HG03095 (cell line): ENCODE measurements at regions not wholly inside any gene's neighbourhood (a gene's known extent, or its start where the extent isn't known, plus 50 kb on each side); places are given as distances from the start of the nearest gene placed in this dataset.
"Not testable (repeated sequence)": the region's sequence is repeated elsewhere in the genome, so short reads cannot be mapped to it uniquely, and the experiment has no call there.

ENCODE experiments used
- ATAC-seq: cut with Tn5 transposase; IDR thresholded peaks from one replicate; pipeline ENCODE4 v1.9.1; 2021; ENCODE audit warnings: moderate library complexity; ENCODE audit not compliant: unreplicated experiment

DNA sequence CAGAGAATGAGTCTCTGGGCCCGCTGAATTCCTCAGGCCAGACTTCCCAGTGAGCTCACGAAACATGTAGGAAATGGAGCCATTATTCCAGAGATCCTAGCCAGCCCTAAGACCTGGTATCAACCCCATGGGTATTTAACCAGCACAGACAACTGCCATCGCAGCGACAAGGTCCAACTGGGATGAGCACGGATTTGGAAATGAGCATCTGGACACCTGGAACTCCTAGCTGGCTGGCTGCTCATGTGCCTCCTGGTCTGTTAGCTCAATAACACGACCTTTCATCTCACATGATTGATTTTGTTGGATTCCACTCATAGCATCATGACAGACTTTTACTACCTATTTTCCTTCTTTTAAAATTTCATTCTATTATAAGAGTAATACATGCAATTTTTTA is 51.0 kb downstream of the POU3F3 start:
- no peak for ATAC-seq

DNA sequence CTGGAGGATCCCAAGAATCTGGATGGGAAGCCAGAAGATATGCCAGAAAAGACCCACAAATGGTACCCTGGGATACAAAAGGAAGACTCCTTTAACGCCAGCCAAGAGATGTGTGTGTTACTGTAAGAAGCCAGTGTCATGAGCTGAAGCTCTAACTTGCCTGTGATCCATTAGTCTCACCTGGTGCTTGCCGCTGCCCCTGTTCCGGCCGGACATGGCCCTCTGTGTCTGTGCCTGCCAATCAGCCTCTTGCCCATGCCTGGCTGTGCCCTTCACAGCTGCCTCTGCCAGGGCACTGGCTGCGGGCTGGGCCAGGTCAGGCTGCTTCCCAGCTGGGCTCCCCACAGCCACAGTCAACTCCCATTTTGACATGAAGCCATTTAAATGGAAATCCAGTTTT is 55.4 kb downstream of the POU3F3 start:
- no peak for ATAC-seq

DNA sequence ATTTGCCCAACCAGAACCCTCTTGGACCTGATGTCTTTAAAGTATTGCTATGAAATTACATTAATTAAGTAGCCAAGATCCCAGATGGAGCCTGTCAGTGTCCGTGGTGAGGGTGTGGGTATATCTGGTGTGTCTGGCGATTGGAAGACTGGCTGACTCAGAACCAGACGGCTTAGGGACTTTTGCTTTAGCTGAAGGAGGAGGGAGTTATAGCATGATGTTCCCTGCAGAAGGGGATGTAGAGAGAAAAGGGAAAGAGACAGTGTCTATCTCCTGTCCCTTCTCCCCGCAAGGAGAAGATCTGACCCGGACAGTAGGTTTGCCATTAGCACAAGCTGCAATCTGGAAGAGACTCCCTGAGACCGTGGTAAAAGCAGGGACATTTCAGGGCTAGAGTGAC is 60.6 kb downstream of the POU3F3 start:
- ATAC-seq: no peak

DNA sequence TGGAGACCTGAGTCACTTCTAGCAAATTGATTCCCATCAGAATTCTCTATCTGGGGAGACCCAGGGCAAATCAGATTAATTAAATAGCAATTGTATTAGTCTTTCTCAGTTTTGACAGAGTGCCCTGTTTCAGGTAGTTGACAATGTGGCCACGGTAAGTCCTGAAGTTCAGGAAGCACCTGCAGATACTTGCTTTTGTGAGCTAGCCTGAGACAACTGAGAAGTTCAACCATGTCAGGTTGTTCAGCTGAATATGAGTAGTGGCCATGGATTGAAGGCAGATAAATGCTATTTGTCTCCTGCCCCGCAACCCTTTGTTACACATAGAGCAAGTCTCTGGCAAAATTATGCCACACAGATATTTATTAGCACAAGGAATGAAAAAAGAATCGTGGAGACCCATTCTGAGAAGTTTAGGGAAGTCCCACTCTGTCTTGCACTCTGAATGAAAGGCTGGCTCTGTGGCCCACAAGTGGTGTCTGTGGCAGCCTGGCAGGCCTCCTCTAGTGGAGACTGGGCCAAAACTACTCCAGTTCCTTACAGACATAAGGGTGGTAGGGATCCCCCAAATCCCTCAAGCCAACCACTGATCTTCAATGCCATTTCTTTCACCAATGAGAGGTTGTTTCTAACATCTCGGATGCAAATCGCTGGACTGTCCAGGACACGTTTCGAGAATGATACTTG is 61.3 kb downstream of the POU3F3 start:
- no peak for ATAC-seq

DNA sequence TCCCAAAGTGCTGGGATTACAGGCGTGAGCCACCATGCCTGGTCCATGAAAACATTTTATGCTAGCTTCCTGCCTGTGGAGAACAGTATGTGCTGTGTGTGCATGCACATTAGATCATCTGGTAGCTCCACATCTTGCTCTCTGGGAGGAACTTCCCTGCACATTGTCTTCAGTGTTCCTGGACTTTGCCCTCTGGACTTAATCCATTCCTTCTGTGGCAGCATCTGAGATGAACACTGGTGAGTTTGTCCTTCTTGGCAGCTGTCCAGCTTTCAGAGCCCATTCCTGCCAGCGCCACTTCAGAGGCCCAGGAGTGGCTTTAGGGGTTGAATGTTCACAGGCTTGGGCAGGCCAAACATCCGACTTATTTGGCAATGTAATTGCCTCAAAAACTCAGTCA is 65.2 kb downstream of the POU3F3 start:
- ATAC-seq: no peak

DNA sequence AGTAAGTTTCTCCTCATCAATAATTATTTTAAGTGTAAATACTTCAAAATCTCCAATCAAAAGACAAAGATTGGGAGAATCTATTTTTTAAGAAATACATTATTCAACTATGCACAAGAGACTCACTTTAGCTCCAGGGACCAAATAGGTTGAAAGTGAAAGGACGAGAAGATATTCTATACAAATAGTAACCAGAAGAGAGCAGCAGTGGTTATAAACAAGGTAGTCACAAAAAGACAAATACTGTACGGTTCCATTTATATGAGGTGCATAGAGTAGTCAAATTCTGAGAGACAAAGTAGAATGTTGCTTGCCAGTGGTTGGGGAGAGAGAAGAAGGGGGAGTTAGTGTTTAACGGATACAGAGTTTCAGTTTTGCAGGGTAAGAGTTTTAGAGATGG is 69.8 kb downstream of the POU3F3 start:
- ATAC-seq: peak; percentile 60

DNA sequence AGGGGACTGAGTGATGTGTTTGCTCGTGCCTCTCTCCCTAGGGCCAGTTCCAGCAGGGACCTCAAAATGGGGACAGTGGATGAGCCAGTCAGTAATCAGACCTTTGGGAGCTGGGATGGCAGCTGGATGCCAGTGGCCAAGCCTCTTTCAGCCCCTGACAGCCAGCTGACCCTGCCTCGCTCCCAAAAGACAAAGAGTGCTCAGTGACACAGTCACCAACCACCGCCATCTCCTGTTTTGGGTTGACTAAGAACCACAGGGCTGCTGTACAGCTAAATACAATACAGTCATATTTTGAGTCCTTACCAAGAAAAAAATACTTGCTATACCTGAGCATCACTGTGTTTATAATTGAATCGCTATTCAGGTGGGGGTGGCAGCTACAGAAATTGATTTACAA is 75.7 kb downstream of the POU3F3 start:
- no peak for ATAC-seq

DNA sequence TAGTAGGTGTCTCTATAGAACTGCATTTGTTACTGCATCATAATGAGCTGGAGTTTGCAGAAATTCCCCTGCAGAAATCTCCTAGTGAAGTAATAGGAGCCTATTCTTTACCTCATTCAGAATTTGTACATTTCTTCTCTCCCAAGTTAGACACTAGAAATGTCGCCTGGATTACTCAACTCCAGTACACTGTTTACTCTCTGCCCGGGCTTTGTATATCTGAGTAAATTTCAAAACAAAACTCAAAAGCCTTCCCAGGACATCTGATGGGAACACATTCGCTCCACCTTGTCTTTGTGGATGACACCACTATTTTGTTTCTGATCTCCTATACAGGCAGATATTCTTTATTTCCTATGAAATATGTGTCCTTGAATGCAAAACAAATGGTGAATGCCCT is 76.8 kb downstream of the POU3F3 start:
- no peak for ATAC-seq

DNA sequence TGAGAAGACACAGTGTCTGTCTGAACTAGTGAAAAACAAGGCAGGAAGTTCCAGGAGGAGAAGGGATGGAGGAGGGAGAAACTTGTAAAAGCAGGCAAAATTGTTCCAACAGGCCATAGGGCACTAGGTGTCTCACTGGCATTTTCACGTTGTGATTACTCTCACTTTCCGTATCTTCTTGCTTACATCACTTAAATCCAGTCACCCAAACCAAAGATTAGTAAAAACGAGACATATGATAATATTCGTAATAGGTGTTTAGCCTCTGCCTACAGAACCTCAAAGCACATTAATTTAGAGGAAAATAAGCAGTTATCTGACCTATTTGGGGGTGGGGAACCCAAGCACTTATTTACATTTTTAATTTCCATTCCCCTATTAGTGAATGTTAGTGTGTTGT is 78.3 kb downstream of the POU3F3 start:
- ATAC-seq: no peak

DNA sequence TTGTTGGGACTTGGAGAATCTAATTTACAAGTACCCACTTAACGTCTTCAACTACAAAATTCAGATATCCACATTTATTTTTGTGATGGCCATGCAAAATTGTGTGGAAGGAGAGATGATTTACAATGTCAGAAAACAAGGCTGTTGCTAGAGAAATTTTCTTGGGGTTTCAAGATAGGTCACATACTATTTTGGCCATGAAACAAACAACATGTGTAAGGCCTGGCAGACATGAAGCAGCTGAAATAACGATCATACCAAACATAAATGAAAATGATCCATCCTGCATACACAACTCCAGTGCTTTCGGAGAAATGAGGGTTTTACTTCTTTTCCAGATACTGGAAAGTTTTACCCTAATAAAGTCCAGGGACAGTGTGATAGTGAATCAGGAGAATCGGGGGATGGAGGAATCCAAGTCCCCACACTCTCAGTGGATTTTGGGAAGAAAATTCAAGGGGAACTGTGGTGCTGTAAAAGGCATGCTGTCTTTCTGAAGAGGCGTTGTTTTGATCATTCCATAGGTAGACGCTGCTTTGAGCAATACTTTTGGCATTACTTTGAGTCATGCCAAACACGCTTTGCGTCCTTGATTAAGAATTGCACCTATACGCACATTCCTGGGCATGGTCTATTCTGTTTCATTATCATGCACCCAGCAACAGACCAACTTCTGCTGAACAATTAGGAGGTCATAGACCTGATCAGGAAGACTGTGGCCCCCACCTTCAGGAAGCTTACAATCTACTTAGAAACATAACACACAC is 79.4 kb downstream of the POU3F3 start:
- no peak for ATAC-seq

DNA sequence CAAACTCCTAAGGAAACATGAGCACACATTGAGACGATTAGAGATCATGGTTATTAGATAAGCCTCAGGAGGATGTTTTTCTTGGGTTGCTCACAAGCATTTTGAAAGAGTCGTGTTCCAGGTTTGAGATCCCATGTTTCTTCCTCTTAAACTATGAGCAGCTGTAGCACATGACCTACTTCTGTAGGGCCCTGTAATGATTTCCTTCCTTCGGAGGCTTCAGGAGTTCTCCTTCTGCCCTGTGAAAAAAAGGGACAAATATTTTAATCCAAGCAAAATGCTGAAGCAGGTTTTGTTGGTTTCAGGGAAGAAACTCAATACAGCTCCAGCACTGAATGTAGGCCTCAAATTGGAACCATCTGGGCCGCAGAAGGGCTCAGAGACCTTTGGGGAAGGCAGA is 82.6 kb downstream of the POU3F3 start:
- no peak for ATAC-seq

DNA sequence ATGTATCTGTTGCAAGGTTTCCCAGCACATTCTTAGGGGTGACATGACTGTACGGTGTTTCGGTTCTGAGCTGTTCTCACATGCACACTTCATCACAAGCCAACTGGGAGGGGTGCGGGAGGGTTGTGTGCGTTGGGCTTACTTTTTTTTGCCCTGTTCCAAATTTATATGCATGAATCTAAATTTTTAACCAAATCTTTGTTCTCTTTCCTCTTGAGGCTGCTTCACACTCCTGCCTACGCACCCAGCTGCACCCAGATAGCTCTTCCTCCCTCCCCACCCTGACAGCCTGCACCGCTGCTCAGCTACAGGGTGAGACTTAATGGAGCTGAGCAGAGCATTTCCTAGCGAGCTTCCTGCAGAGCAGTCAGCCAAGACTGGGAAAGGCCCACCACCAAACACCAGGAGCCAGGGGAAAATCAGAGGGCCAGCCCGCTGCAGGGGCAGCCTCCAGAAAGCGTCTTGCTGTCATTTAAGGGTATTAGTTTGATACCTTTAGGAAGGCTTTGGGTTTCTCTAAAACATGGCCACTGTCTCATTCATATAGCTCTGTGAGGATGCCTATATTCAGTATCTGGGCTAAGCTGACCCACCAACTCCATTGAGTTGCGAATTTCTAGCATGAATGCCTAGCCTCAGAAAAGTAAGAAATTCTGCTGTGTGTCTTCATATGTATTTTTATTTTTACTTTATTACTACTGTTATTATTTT is 84.5 kb downstream of the POU3F3 start:
- ATAC-seq: peak; percentile 92

DNA sequence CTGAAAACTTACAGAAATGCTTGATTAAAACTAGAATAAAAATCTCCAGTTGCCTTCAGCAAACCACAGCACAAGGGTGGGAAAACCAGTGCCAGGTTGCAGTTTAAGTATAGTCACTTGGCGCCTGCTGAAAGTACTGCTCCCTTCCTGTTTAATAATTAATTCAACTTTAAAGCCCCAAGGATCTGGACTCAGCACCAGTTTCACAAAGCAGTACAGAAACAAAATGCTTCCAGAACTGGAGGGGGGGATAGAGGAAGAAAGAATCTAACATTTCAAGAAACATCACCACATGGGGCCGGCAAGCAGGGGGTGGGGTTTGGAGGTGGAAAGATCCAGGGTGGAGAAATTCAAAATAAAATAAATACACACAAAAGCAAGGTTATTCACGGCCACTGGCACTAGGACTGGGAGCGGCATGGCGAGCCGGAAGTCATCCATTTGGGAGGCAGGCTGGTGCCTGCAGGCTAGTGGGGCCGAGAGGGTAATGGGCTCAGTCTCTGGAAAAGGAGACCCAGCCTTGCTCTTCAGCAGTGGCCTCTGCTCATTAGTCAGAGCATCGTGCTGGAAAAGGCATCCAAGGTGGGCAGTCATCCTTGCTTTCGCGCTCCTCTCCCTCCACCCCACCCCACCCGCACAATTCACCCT is 85.8 kb downstream of the POU3F3 start:
- no peak for ATAC-seq

DNA sequence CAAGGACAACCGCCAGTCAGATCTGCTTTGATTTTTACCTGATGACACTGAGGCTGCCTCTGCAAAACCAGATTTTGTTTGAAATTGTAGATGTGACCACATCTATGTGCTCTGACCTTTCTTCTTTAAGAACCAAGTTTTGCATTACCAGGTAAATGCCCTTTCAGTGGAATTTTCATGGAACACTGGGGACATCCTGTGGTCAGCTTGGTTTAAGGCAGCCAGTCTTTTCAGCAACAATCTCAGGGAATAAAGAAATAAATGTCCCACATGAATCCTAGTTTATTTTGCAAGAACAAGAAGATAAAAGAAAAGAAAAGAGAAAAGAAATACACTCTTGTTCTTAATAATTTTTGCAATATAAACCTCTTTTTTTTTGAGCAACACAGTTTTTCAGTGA is 90.6 kb downstream of the POU3F3 start:
- ATAC-seq: no peak

DNA sequence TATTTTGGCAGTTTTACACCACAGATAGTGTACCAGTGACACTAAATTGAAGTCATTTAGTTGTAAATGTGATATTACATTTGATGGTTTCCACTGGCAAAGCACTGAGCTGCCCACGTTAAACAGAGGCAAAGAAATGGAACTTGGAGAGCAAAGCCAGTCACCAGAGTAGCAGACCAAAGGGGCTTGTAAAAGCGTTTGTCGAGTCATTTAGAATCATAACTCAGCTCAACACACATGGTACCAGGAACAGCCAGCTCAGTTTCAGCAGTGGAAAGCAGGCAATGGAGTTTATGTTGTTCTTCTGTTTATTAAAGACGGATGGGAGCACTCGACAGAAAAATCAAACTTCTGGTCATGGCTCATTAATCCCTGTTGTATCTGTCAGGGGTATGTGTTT is 91.2 kb downstream of the POU3F3 start:
- no peak for ATAC-seq

DNA sequence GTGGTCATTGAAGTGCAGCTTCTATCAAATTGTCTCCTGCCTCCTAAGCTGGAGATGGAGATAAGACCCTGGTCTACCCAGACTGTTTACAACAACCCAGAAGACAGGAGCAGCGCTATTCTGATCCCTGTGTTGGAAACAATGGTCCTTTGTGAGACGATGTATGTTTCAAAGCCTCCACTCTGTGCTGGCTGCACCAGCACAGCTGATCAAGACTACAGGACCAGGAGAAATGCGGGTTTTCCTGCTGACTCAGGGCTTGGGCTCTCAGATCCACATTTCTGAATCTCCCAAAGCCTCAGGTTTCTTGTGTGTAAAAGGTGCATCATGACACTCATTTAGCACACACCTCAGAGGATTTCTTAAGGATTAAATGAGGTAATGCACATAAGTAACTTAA is 92.0 kb downstream of the POU3F3 start:
- no peak for ATAC-seq

DNA sequence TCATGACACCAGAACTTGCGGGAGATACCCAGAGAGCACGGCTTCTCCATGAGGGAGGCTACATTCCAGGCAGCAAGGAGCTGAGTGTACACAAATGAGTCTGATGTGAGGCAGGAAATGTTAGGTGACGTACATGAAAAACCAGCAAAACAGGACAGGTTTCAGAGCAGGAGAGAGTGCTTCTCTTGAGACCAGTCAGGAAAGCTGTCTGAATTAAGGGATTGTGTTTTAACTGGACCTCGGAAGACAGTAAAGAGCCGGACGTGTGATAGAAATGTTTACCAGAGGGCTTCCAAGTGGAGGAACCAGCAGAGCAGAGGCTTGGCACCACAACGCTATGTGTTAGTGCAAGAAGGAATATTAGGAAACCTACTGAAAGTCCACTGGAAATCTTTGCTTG is 90.4 kb upstream of the MRPS9 start:
- ATAC-seq: not testable (repeated sequence)

DNA sequence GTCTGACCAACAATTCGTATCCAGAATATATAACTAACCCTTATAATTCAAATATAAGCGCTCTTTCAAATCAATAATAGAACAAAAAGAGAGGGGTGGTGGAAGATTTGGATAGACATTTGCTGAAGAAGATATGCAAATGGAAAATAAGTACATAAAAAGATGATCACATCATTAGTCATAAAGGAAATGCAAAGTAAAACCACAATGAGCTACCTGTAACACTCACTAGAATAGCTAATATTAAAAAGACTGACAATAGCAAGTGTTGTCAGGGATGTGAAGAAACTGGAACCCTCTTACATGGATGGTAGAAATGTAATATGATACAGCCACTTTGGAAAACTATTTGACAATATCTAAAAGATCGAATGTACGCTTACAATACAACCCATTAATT is 84.9 kb upstream of the MRPS9 start:
- no peak for ATAC-seq

DNA sequence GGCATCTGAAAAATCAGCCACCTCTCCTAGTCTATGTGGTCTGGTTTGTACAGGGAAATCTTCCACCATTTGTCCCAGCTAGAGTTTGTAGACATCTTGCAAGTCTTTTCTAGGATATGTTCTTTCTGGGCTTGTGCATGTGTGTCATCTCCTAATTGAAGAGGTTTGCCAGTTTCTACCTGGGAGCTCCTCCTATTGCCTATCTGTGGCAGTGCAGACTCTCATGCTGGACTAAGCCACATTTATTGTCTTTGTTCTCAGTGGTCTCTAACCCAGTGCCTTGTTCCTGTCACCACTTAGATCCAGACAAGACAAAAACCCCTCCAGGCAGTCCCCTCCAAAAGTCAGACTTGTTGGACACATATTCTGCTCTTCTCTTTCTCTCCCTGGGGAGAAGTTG is 72.0 kb upstream of the MRPS9 start:
- no peak for ATAC-seq

DNA sequence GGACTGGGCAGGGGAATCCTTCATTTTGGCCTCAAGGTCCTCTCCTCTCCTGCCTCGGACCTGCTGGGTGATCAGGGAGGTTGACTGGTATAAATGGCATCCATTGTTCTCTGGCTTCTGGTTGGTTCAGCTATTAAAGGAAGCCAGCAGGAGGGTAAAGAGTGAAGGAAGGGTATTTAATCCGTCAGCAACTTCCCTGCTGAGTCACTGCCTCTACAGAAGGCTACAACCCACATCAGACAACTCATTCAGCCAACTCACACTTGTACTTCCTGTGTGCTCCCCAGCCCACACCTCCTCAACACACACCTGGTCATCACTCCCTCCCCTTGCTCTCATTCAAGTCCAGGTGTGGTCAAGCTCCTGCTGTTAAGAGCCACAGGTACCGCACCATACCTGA is 68.3 kb upstream of the MRPS9 start:
- no peak for ATAC-seq

DNA sequence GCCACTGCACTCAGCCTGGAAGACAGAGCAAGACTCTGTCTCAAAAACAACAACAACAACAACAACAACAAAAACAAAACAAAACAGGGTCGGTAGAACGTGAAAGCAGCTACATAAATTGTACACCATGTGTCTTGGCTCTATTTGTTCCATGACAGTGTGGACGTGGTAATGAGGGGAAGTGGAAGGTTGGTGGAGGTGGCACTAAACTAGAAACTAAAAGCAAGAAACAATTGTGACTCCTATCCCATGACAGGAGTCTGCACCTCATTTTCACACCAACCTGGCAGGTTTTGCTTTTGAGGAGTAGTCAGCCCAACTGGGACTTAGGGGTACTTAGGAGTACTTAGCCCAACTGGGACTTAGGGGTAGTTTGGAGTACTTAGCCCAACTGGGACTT is 62.5 kb upstream of the MRPS9 start:
- ATAC-seq: no peak

DNA sequence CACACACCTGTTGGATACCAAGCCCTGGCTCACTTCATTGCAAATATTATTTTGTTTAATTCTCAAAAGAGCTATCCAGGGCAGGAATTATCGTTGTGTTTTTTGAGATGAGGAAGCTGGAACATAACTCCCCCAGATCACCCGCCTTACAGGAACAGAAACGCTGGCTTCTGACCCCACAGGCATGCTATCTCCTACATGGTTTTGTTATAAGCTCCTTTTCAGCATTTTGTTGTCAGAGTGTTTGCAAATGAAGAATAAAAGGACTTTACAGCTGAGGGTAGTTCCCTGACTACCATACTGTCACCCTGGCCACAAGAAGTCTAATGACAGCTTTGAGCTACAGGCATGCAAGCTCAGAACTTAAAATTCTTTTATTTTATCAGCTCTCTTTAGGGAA is 62.0 kb upstream of the MRPS9 start:
- no peak for ATAC-seq
